Activated naive CD4-positive, alpha-beta T cell treated with anti-CD3 and anti-CD28 coated beads, Interleukin-2, amount 50 U/mL, for 16 hours (primary cell): ENCODE measurements at regions not wholly inside any gene's neighbourhood (a gene's known extent, or its start where the extent isn't known, plus 50 kb on each side); places are given as distances from the start of the nearest gene placed in this dataset.
"Not testable (repeated sequence)": the region's sequence is repeated elsewhere in the genome, so short reads cannot be mapped to it uniquely, and the experiment has no call there.

Experiments used
- DNase-seq: peaks from one replicate; pipeline ENCODE4 v3.0.0-alpha.2; 2020

GRCh38 chr11:87967459-87967858, 207.8 kb downstream of the RAB38 start:
- no peak for DNase-seq

- no peak for DNase-seq
Measured at GRCh38 chr11:87966694-87967093, 208.5 kb downstream of the RAB38 start.

- no peak for DNase-seq
Measured at GRCh38 chr11:87966216-87966615, 209.0 kb downstream of the RAB38 start.

GRCh38 chr11:87961606-87962005, 213.6 kb downstream of the RAB38 start:
- no peak for DNase-seq

- no peak for DNase-seq
Measured at GRCh38 chr11:87957961-87958360, 217.3 kb downstream of the RAB38 start.

GRCh38 chr11:87954476-87954875, 220.8 kb downstream of the RAB38 start:
- DNase-seq = no peak

GRCh38 chr11:87942786-87943185, 232.5 kb downstream of the RAB38 start:
- no peak for DNase-seq

GRCh38 chr11:87934182-87934581, 241.1 kb downstream of the RAB38 start:
- DNase-seq = no peak

- no peak for DNase-seq
Measured at GRCh38 chr11:87926250-87926970, 248.8 kb downstream of the RAB38 start.

- DNase-seq = no peak
Measured at GRCh38 chr11:87924125-87924524, 251.1 kb downstream of the RAB38 start.

GRCh38 chr11:87917111-87917510, 258.1 kb downstream of the RAB38 start:
- DNase-seq = no peak

- no peak for DNase-seq
Measured at GRCh38 chr11:87909178-87909577, 266.1 kb downstream of the RAB38 start.

- no peak for DNase-seq
Measured at GRCh38 chr11:87908086-87908485, 267.2 kb downstream of the RAB38 start.

- DNase-seq = no peak
Measured at GRCh38 chr11:87903345-87903744, 271.9 kb downstream of the RAB38 start.

GRCh38 chr11:87901341-87901740, 273.9 kb downstream of the RAB38 start:
- DNase-seq = no peak

- no peak for DNase-seq
Measured at GRCh38 chr11:87897921-87898320, 277.3 kb downstream of the RAB38 start.

- DNase-seq = no peak
Measured at GRCh38 chr11:87897071-87897470, 278.2 kb downstream of the RAB38 start.

- DNase-seq = no peak
Measured at GRCh38 chr11:87894961-87895360, 280.3 kb downstream of the RAB38 start.

GRCh38 chr11:87892291-87892690, 283.0 kb downstream of the RAB38 start:
- no peak for DNase-seq

- no peak for DNase-seq
Measured at GRCh38 chr11:87889126-87889525, 286.1 kb downstream of the RAB38 start.

GRCh38 chr11:87885084-87885483, 290.2 kb downstream of the RAB38 start:
- DNase-seq = not testable (repeated sequence)

- DNase-seq = no peak
Measured at GRCh38 chr11:87879118-87879517, 296.1 kb downstream of the RAB38 start.

GRCh38 chr11:87878373-87878825, 296.8 kb downstream of the RAB38 start:
- DNase-seq = no peak

- no peak for DNase-seq
Measured at GRCh38 chr11:87871056-87871455, 304.2 kb downstream of the RAB38 start.

- no peak for DNase-seq
Measured at GRCh38 chr11:87870086-87870485, 305.2 kb downstream of the RAB38 start.
